ENCODE measurements at regions not wholly inside any gene's neighbourhood (a gene's known extent, or its start where the extent isn't known, plus 50 kb on each side); places are given as distances from the start of the nearest gene placed in this dataset.

DNA sequence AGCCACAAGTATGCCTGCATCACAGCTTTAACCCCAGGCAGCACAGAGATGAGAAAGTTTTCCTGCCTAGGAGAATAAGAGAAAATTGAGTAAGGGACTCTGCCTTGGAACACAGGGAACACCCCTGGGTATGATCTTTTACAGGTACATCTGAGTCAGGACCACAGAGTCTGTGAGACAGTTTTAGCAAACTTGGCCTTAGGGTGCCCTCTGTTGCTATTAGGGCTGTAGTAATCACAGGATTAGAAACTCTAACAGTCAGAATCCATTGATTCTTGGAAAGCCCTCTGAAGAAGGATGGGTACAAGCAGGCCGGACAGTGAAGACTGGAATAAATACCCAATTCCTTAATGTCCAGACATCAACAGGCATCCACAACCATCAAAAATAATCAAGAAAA lies 989.5 kb upstream of the CDH9 start:
- ATAC-seq (no peak), DNase-seq (no peak)
- Histone ChIP-seq H3K27ac (ENCODE audit: low read length) (no peak overlapping the region), H3K4me3 (ENCODE audit: low read length) (no peak overlapping the region), H3K4me1 (ENCODE audit: control insufficient read depth, insufficient read depth, low read length) (no peaks in the 10 kb centered on the region), H3K27me3 (ENCODE audit: control insufficient read depth, insufficient read depth, low read length) (no peaks in the 10 kb centered on the region), H3K9me3 (ENCODE audit: control insufficient read depth, insufficient read depth, low read length) (peaks cover 12% of the 10 kb centered on the region), H3K36me3 (ENCODE audit: control insufficient read depth, insufficient read depth, low read length) (no peaks in the 10 kb centered on the region)
- Mint-ChIP-seq H3K27ac (no peak overlapping the region), H3K9me3 (peaks cover 16 to 21% of the 10 kb centered on the region in 2 donors), H3K4me1 (no peaks in the 10 kb centered on the region), H3K27me3 (ENCODE audit: low read depth in 2 of 2) (no peaks in the 10 kb centered on the region), H3K4me3 (no peak overlapping the region), H3K36me3 (peaks cover 19% of the 10 kb centered on the region)
- TF ChIP-seq, protein P1, sequence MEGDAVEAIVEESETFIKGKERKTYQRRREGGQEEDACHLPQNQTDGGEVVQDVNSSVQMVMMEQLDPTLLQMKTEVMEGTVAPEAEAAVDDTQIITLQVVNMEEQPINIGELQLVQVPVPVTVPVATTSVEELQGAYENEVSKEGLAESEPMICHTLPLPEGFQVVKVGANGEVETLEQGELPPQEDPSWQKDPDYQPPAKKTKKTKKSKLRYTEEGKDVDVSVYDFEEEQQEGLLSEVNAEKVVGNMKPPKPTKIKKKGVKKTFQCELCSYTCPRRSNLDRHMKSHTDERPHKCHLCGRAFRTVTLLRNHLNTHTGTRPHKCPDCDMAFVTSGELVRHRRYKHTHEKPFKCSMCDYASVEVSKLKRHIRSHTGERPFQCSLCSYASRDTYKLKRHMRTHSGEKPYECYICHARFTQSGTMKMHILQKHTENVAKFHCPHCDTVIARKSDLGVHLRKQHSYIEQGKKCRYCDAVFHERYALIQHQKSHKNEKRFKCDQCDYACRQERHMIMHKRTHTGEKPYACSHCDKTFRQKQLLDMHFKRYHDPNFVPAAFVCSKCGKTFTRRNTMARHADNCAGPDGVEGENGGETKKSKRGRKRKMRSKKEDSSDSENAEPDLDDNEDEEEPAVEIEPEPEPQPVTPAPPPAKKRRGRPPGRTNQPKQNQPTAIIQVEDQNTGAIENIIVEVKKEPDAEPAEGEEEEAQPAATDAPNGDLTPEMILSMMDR (IDR thresholded peaks at IDR 0.05), result no peak
- intact Hi-C loops (cut with micrococcal nuclease), result no loop called here
- WGBS (ENCODE audit: insufficient coverage), result 89% methylated on average over 1 of the region's 1 CpG

DNA sequence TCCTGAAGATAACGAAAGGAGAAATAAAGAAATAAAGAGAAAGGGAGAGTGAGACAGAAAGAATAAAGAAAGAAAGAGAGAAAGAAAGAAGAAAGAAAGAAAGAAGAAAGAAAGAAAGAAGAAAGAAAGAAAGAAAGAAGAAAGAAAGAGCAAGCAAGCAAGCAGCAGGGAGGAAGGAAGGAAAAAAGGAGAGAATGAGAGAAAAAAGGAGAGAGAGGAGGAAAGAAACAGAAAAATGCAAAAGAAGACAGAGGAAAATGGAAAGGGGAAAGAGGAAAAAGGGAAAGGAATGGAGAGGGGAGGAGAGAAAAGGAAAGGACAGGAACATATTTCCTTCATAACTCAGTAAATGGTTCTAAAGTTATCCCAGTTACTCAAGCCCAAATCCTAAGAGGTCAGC lies 978.8 kb upstream of the CDH9 start:
- H3K4me3 Mint-ChIP-seq, result no peak overlapping the region
- ATAC-seq (no peak), DNase-seq (no peak)
- Histone ChIP-seq H3K36me3 (ENCODE audit: control insufficient read depth, insufficient read depth, low read length) (no peaks in the 10 kb centered on the region), H3K27ac (ENCODE audit: low read length) (no peak overlapping the region), H3K9me3 (ENCODE audit: control insufficient read depth, insufficient read depth, low read length) (peaks cover 21% of the 10 kb centered on the region), H3K4me1 (ENCODE audit: control insufficient read depth, insufficient read depth, low read length) (no peaks in the 10 kb centered on the region), H3K4me3 (ENCODE audit: low read length) (no peak overlapping the region), H3K27me3 (ENCODE audit: control insufficient read depth, insufficient read depth, low read length) (no peaks in the 10 kb centered on the region)
- no peaks in the 10 kb centered on the region for H3K27me3 Mint-ChIP-seq (ENCODE audit: low read depth in 2 of 2)
- peaks cover 19 to 41% of the 10 kb centered on the region in 2 donors for H3K9me3 Mint-ChIP-seq
- TF ChIP-seq, protein P1 (IDR thresholded peaks at IDR 0.05), result no peak
- no CpG with 5 or more reads among the region's 1 CpG for WGBS (ENCODE audit: insufficient coverage)
- intact Hi-C loops (cut with micrococcal nuclease), result no loop called here
- H3K4me1 Mint-ChIP-seq, result no peaks in the 10 kb centered on the region
- H3K36me3 Mint-ChIP-seq, result peaks cover 23% of the 10 kb centered on the region
- H3K27ac Mint-ChIP-seq, result no peak overlapping the region

DNA sequence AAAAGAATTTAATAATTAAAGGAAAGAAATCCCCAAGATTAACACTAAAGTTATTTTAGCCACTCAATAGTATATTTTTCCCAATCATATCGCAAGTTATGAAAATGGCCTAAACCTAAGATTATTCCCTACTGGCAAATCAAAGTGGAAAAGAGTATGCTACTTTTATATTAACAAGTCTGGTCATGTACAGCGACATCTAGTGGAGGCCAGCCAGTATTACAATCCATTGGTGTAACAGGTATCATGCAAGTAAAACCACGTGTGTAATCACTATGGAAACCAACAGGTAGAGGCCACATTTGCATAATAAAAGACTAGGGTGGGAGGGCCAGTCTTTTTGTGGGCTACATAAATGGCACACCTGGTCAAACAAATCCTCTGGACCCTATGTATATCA lies 976.4 kb upstream of the CDH9 start:
- no peaks in the 10 kb centered on the region for H3K36me3 ChIP-seq (ENCODE audit: control insufficient read depth, insufficient read depth, low read length)
- H3K9me3 ChIP-seq (ENCODE audit: control insufficient read depth, insufficient read depth, low read length), result peaks cover 34% of the 10 kb centered on the region
- WGBS (ENCODE audit: insufficient coverage), result 40% methylated on average over 2 of the region's 3 CpGs
- no peak overlapping the region for H3K27ac ChIP-seq (ENCODE audit: low read length)
- Mint-ChIP-seq H3K4me1 (no peaks in the 10 kb centered on the region), H3K36me3 (peaks cover 28% of the 10 kb centered on the region), H3K9me3 (peaks cover 15 to 37% of the 10 kb centered on the region in 2 donors), H3K27ac (no peak overlapping the region), H3K27me3 (ENCODE audit: low read depth in 2 of 2) (no peaks in the 10 kb centered on the region), H3K4me3 (no peak overlapping the region)
- intact Hi-C loops (cut with micrococcal nuclease), result no loop called here
- H3K4me1 ChIP-seq (ENCODE audit: control insufficient read depth, insufficient read depth, low read length), result no peaks in the 10 kb centered on the region
- TF ChIP-seq, protein P1 (IDR thresholded peaks at IDR 0.05), result no peak
- DNase-seq (no peak), ATAC-seq (no peak)
- H3K27me3 ChIP-seq (ENCODE audit: control insufficient read depth, insufficient read depth, low read length), result no peaks in the 10 kb centered on the region
- H3K4me3 ChIP-seq (ENCODE audit: low read length), result no peak overlapping the region

DNA sequence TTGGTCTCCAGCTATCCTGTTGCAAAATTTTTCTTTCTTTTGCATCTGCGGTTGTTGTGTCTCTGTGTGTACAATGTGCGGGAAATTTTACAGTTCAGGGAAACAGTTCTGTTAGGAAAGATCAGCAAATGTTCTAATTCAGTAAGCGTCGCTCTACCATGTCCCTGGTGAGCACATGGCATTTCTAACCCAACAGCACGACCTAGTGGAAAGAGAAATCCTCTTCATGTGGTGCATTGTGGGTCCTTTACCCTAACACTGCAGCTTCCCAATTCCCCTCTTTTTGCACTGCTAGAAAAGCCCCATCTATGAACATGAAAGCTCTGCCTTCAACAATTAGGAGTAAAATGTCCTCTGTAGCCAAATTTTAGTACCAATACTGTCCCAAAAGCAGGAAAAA lies 974.2 kb upstream of the CDH9 start:
- intact Hi-C loops (cut with micrococcal nuclease), result no loop called here
- TF ChIP-seq, protein P1 (IDR thresholded peaks at IDR 0.05), result no peak
- no peak for ATAC-seq
- H3K4me1 Mint-ChIP-seq, result no peaks in the 10 kb centered on the region
- peaks cover 28% of the 10 kb centered on the region for H3K36me3 Mint-ChIP-seq
- H3K4me3 Mint-ChIP-seq, result no peak overlapping the region
- Histone ChIP-seq H3K36me3 (ENCODE audit: control insufficient read depth, insufficient read depth, low read length) (no peaks in the 10 kb centered on the region), H3K9me3 (ENCODE audit: control insufficient read depth, insufficient read depth, low read length) (peaks cover 39% of the 10 kb centered on the region), H3K27me3 (ENCODE audit: control insufficient read depth, insufficient read depth, low read length) (no peaks in the 10 kb centered on the region), H3K27ac (ENCODE audit: low read length) (no peak overlapping the region), H3K4me1 (ENCODE audit: control insufficient read depth, insufficient read depth, low read length) (no peaks in the 10 kb centered on the region), H3K4me3 (ENCODE audit: low read length) (no peak overlapping the region)
- WGBS (ENCODE audit: insufficient coverage), result 80% methylated on average over 5 of the region's 5 CpGs
- no peak for DNase-seq
- H3K9me3 Mint-ChIP-seq, result peaks cover 14 to 36% of the 10 kb centered on the region in 2 donors
- H3K27me3 Mint-ChIP-seq (ENCODE audit: low read depth in 2 of 2), result no peaks in the 10 kb centered on the region
- no peak overlapping the region for H3K27ac Mint-ChIP-seq
